Caco-2 (cell line): ENCODE measurements at regions not wholly inside any gene's neighbourhood (a gene's known extent, or its start where the extent isn't known, plus 50 kb on each side); places are given as distances from the start of the nearest gene placed in this dataset.

Experiments
- BruUV-seq: library from RNA; stranded (reverse); fragments of 400-500 nt; replicated peaks from 2 replicates; lab custom pipeline; 2021; lab: Mats Ljungman, UMichigan
- CTCF ChIA-PET: fragments of 300-600 bp; sonication (Branson Sonifier 250); formaldehyde crosslinking; loops from one replicate; lab custom pipeline; 2022; ENCODE audit warnings: antibody characterized with exemption; lab: Charles Lee
- POLR2A ChIA-PET: fragments of 300-600 bp; sonication (Branson Sonifier 250); formaldehyde crosslinking; loops from one replicate; lab custom pipeline; 2022; ENCODE audit warnings: antibody characterized with exemption; lab: Charles Lee
- DNase-seq, 2 experiments: peaks; one replicate each; pipeline versions ENCODE4 v3.0.0 to v3.0.0-alpha.2; 2020 to 2022
- H3K27me3 ChIP-seq: replicated peaks from 2 replicates; pipeline ENCODE4 v1.6.0; 2011; ENCODE audit warnings: low read length; ENCODE audit not compliant: control insufficient read depth, insufficient read depth
- H3K36me3 ChIP-seq: 2 replicates; pipeline ENCODE4 v1.5.1; 2011; ENCODE audit warnings: low read length; ENCODE audit not compliant: control insufficient read depth, insufficient read depth
- H3K4me1 ChIP-seq: fragments of 250-450 bp; sonication (Bioruptor Pico); 2 replicates; pipeline ENCODE4 v1.5.1; 2020; ENCODE audit warnings: mild to moderate bottlenecking
- H3K4me3 ChIP-seq: 2 replicates; pipeline ENCODE4 v1.5.1; 2011; ENCODE audit warnings: low read depth, mild to moderate bottlenecking, control low read depth, low read length
- H3K9me3 ChIP-seq: fragments of 250-450 bp; sonication (Bioruptor Pico); 2 replicates; pipeline ENCODE4 v1.5.1; 2020; ENCODE audit warnings: mild to moderate bottlenecking, moderate library complexity
- H3K27ac Mint-ChIP-seq: one replicate; pipeline ENCODE4 v1.8.0; 2022; ENCODE audit warnings: mixed read lengths; ENCODE audit not compliant: unreplicated experiment
- H3K27me3 Mint-ChIP-seq: one replicate; pipeline ENCODE4 v1.8.0; 2022; ENCODE audit warnings: mixed read lengths; ENCODE audit not compliant: insufficient read depth, unreplicated experiment
- H3K36me3 Mint-ChIP-seq: one replicate; pipeline ENCODE4 v1.8.0; 2022; ENCODE audit warnings: mild to moderate bottlenecking, mixed read lengths; ENCODE audit not compliant: insufficient read depth, unreplicated experiment
- H3K4me1 Mint-ChIP-seq: one replicate; pipeline ENCODE4 v1.8.0; 2022; ENCODE audit warnings: low read depth, mixed read lengths; ENCODE audit not compliant: unreplicated experiment
- H3K4me3 Mint-ChIP-seq: one replicate; pipeline ENCODE4 v1.8.0; 2022; ENCODE audit warnings: mild to moderate bottlenecking, moderate library complexity, mixed read lengths; ENCODE audit not compliant: unreplicated experiment
- H3K9me3 Mint-ChIP-seq: one replicate; pipeline ENCODE4 v1.8.0; 2022; ENCODE audit warnings: mixed read lengths; ENCODE audit not compliant: unreplicated experiment
- CTCF ChIP-seq, 2 experiments: fragments of 200-600 bp in 1 of 2; IDR thresholded peaks; 1 replicate in 1 of 2; 2 replicates in 1 of 2; pipeline versions ENCODE4 v1.5.1 to v1.8.0; 2011 to 2022; ENCODE audit warnings: antibody characterized with exemption in 1 of 2, control low read depth in 1 of 2, inconsistent platforms in 1 of 2, low read depth in 1 of 2, low read length in 1 of 2, mild to moderate bottlenecking in 1 of 2, moderate library complexity in 1 of 2; ENCODE audit not compliant: insufficient read depth in 1 of 2, severe bottlenecking in 1 of 2, unreplicated experiment in 1 of 2
- intact Hi-C: fragments of 100-400 bp; cut with micrococcal nuclease; formaldehyde crosslinking; loops from one replicate; pipeline ENCODE4 v1.10.0; 2022; ENCODE audit not compliant: unreplicated experiment

GRCh38 chr10:123354521-123354920 is 200.3 kb downstream of the BUB3 start:
- BruUV-seq: no TSS peak
- ChIA-PET CTCF (no interaction called here), POLR2A (no interaction called here)

GRCh38 chr10:123355748-123356481 is 201.7 kb downstream of the BUB3 start:
- H3K9me3 ChIP-seq: no peaks in the 10 kb centered on the region
- BruUV-seq: no TSS peak
- H3K36me3 ChIP-seq: no peaks in the 10 kb centered on the region
- no peak overlapping the region for H3K4me3 Mint-ChIP-seq
- no peaks in the 10 kb centered on the region for H3K9me3 Mint-ChIP-seq
- intact Hi-C loops: no loop called here
- H3K27ac Mint-ChIP-seq: no peak overlapping the region
- CTCF ChIA-PET: interaction anchor here (0.6 kb wide), 1 partner anchor 36 kb away, joined by 3 read pairs; no protein-coding TSS in a partner anchor
- no peaks in the 10 kb centered on the region for H3K36me3 Mint-ChIP-seq
- no peak for TF ChIP-seq CTCF (IDR thresholded peaks at IDR 0.05; ENCODE audit: insufficient read depth in 1 of 2, low read depth in 1 of 2, low read length in 1 of 2, severe bottlenecking in 1 of 2, unreplicated experiment in 1 of 2)
- H3K4me1 Mint-ChIP-seq: no peaks in the 10 kb centered on the region
- POLR2A ChIA-PET: no interaction called here
- H3K4me1 ChIP-seq: no peaks in the 10 kb centered on the region
- no peaks in the 10 kb centered on the region for H3K27me3 ChIP-seq
- no peak for DNase-seq
- no peak overlapping the region for H3K4me3 ChIP-seq
- peaks cover 8% of the 10 kb centered on the region for H3K27me3 Mint-ChIP-seq

More at GRCh38 chr10:123354521-123354920, 200.3 kb downstream of the BUB3 start:
- Mint-ChIP-seq H3K27ac (no peak overlapping the region), H3K27me3 (peaks cover 5% of the 10 kb centered on the region), H3K4me1 (no peaks in the 10 kb centered on the region), H3K9me3 (no peaks in the 10 kb centered on the region), H3K36me3 (no peaks in the 10 kb centered on the region), H3K4me3 (no peak overlapping the region)
- Histone ChIP-seq H3K4me3 (no peak overlapping the region), H3K9me3 (no peaks in the 10 kb centered on the region), H3K36me3 (no peaks in the 10 kb centered on the region), H3K27me3 (no peaks in the 10 kb centered on the region), H3K4me1 (no peaks in the 10 kb centered on the region)
- intact Hi-C loops: no loop called here
- TF ChIP-seq CTCF (IDR thresholded peaks at IDR 0.05; ENCODE audit: insufficient read depth in 1 of 2, low read depth in 1 of 2, low read length in 1 of 2, severe bottlenecking in 1 of 2, unreplicated experiment in 1 of 2): no peak
- no peak for DNase-seq

- no peaks in the 10 kb centered on the region for H3K36me3 Mint-ChIP-seq
- Histone ChIP-seq H3K36me3 (no peaks in the 10 kb centered on the region), H3K9me3 (no peaks in the 10 kb centered on the region), H3K4me1 (no peaks in the 10 kb centered on the region), H3K27me3 (no peaks in the 10 kb centered on the region), H3K4me3 (no peak overlapping the region)
- CTCF ChIA-PET: interaction anchor here (0.6 kb wide), 1 partner anchor 37 kb away, joined by 3 read pairs; no protein-coding TSS in a partner anchor
- no peak overlapping the region for H3K27ac Mint-ChIP-seq
- POLR2A ChIA-PET: no interaction called here
- no peak for TF ChIP-seq CTCF (IDR thresholded peaks at IDR 0.05; ENCODE audit: insufficient read depth in 1 of 2, low read depth in 1 of 2, low read length in 1 of 2, severe bottlenecking in 1 of 2, unreplicated experiment in 1 of 2)
- H3K4me1 Mint-ChIP-seq: no peaks in the 10 kb centered on the region
- H3K27me3 Mint-ChIP-seq: peaks cover 10% of the 10 kb centered on the region
- no peak overlapping the region for H3K4me3 Mint-ChIP-seq
- no peaks in the 10 kb centered on the region for H3K9me3 Mint-ChIP-seq
- BruUV-seq: no TSS peak
- DNase-seq: no peak
- intact Hi-C loops: no loop called here
Observed at GRCh38 chr10:123356799-123357198, 202.6 kb downstream of the BUB3 start.
